GM12878 (cell line): ENCODE measurements at regions not wholly inside any gene's neighbourhood (a gene's known extent, or its start where the extent isn't known, plus 50 kb on each side); places are given as distances from the start of the nearest gene placed in this dataset.

ENCODE experiments used
- CEBPZ ChIP-seq: fragments of 150-350 bp; IDR thresholded peaks from 2 replicates; pipeline ENCODE4 v1.6.1; 2016; ENCODE audit warnings: low read depth, low read length
- GABPA ChIP-seq: IDR thresholded peaks from 2 replicates; pipeline ENCODE4 v1.6.1; 2014; ENCODE audit warnings: antibody characterized with exemption, low read depth, mild to moderate bottlenecking, inconsistent platforms
- IRF5 ChIP-seq: fragments of 450-650 bp; IDR thresholded peaks from 2 replicates; pipeline ENCODE4 v1.6.1; 2017; ENCODE audit warnings: borderline replicate concordance
- RAD21 ChIP-seq: IDR thresholded peaks from 2 replicates; pipeline ENCODE4 v1.6.1; 2011; ENCODE audit warnings: mild to moderate bottlenecking, low read depth, low read length, moderate library complexity; ENCODE audit not compliant: insufficient read depth
- RAD51 ChIP-seq: fragments of 450-650 bp; IDR thresholded peaks from 2 replicates; pipeline ENCODE4 v1.6.1; 2016; ENCODE audit warnings: moderate library complexity, mild to moderate bottlenecking, inconsistent platforms
- RBBP5 ChIP-seq: fragments of 200-600 bp; sonication (generic); conservative IDR thresholded peaks from 2 replicates; pipeline ENCODE4 v1.6.1; 2016
- RFX5 ChIP-seq: IDR thresholded peaks from 2 replicates; pipeline ENCODE4 v1.6.1; 2011; ENCODE audit warnings: low read depth, low read length, improper control_type of control experiment
- TF ChIP-seq, protein P1 (sequence below): fragments of 450-650 bp; IDR thresholded peaks from 2 replicates; pipeline ENCODE4 v1.6.1; 2016; ENCODE audit warnings: mild to moderate bottlenecking

DNA sequence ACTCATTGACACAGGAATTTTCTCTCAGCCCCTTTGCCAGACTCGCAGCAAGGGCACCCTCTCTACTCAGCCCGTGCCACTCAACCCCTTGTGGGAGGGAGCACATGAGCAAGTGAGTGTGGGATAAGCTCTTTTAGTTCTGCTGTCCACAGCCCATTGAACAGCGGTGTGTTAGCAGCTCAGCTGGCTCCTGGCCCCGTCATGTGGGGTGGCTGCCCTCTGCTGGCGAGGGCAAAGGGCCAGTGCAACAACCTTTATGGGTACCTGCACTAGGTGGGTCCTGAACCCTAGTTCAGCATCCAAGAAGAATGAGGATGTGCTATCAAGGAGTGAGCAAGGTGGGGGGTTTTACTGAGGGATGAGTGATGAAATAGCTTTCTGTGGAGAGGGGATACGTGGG is 85.0 kb upstream of the ZNF81 start (continued):
- TF ChIP-seq IRF5 (no peak), RAD21 (peak; percentile 59), RFX5 (no peak), RAD51 (no peak), CEBPZ (no peak), RBBP5 (no peak), GABPA (no peak)
- TF ChIP-seq, protein P1, sequence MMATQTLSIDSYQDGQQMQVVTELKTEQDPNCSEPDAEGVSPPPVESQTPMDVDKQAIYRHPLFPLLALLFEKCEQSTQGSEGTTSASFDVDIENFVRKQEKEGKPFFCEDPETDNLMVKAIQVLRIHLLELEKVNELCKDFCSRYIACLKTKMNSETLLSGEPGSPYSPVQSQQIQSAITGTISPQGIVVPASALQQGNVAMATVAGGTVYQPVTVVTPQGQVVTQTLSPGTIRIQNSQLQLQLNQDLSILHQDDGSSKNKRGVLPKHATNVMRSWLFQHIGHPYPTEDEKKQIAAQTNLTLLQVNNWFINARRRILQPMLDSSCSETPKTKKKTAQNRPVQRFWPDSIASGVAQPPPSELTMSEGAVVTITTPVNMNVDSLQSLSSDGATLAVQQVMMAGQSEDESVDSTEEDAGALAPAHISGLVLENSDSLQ, result peak; percentile 17; the same call in 1 of the 2 replicates
- TF ChIP-seq, all 136 proteins: peak for 3
